SK-N-SH treated with all-trans-retinoic acid at 6 μM for 48 hours (cell line): ENCODE measurements at regions not wholly inside any gene's neighbourhood (a gene's known extent, or its start where the extent isn't known, plus 50 kb on each side); places are given as distances from the start of the nearest gene placed in this dataset.
A peak's percentile ranks its signal among the peaks of the same experiment; 100 is the strongest.
"Not testable (repeated sequence)": the region's sequence is repeated elsewhere in the genome, so short reads cannot be mapped to it uniquely, and the experiment has no call there.

Experiments used
- ATAC-seq: fragments of 200-7000 bp; cut with Tn5 transposase; 3 replicates; pipeline ENCODE4 v1.9.1; 2020; ENCODE audit warnings: mild to moderate bottlenecking, moderate library complexity
- BACH2 ChIP-seq: fragments of 250-450 bp; sonication (Bioruptor Pico); IDR thresholded peaks from 2 replicates; pipeline ENCODE4 v1.9.0; 2021; ENCODE audit warnings: mild to moderate bottlenecking, borderline replicate concordance
- CSDC2 ChIP-seq: fragments of 250-450 bp; sonication (Bioruptor Pico); IDR thresholded peaks from 2 replicates; pipeline ENCODE4 v1.5.0; 2020; ENCODE audit warnings: mild to moderate bottlenecking, moderate library complexity
- ESRRG ChIP-seq: fragments of 250-450 bp; sonication (Bioruptor Pico); IDR thresholded peaks from 2 replicates; pipeline ENCODE4 v1.6.1; 2021; ENCODE audit warnings: mild to moderate bottlenecking
- ISL1 ChIP-seq: fragments of 250-450 bp; sonication (Bioruptor Pico); IDR thresholded peaks from 2 replicates; pipeline ENCODE4 v2.1.2; 2022; ENCODE audit warnings: mild to moderate bottlenecking, moderate library complexity
- OSR1 ChIP-seq: fragments of 250-450 bp; sonication (Bioruptor Pico); IDR thresholded peaks from 2 replicates; pipeline ENCODE4 v1.8.0; 2022; ENCODE audit warnings: moderate library complexity, mild to moderate bottlenecking, inconsistent platforms
- PPARA ChIP-seq: fragments of 250-450 bp; sonication (Bioruptor Pico); IDR thresholded peaks from 2 replicates; pipeline ENCODE4 v1.5.0; 2020; ENCODE audit warnings: mild to moderate bottlenecking, borderline replicate concordance
- RARB ChIP-seq: fragments of 250-450 bp; sonication (Bioruptor Pico); IDR thresholded peaks from 2 replicates; pipeline ENCODE4 v1.8.0; 2021; ENCODE audit warnings: mild to moderate bottlenecking, moderate library complexity
- TCF4 ChIP-seq: fragments of 250-450 bp; sonication (Bioruptor Pico); IDR thresholded peaks from 2 replicates; pipeline ENCODE4 v1.8.0; 2021; ENCODE audit warnings: mild to moderate bottlenecking, moderate library complexity, borderline replicate concordance
- TOX ChIP-seq: fragments of 250-450 bp; sonication (Bioruptor Pico); IDR thresholded peaks from 2 replicates; pipeline ENCODE4 v1.8.0; 2021; ENCODE audit warnings: mild to moderate bottlenecking, moderate library complexity, borderline replicate concordance
- ZC3H10 ChIP-seq: fragments of 250-450 bp; sonication (Bioruptor Pico); IDR thresholded peaks from 2 replicates; pipeline ENCODE4 v1.5.1; 2021; ENCODE audit warnings: mild to moderate bottlenecking, moderate library complexity
- ZFP3 ChIP-seq: fragments of 250-450 bp; sonication (Bioruptor Pico); IDR thresholded peaks from 2 replicates; pipeline ENCODE4 v1.5.0; 2020; ENCODE audit warnings: mild to moderate bottlenecking, moderate library complexity
- ZFP30 ChIP-seq: fragments of 450-650 bp; formaldehyde crosslinking; IDR thresholded peaks from 2 replicates; pipeline ENCODE4 v1.5.0; 2022; ENCODE audit warnings: mild to moderate bottlenecking, moderate library complexity
- ZNF70 ChIP-seq: fragments of 450-650 bp; formaldehyde crosslinking; IDR thresholded peaks from 2 replicates; pipeline ENCODE4 v1.5.0; 2020; ENCODE audit warnings: mild to moderate bottlenecking, moderate library complexity
- ZNF8 ChIP-seq: fragments of 450-650 bp; formaldehyde crosslinking; IDR thresholded peaks from 2 replicates; pipeline ENCODE4 v1.5.0; 2020; ENCODE audit warnings: mild to moderate bottlenecking, moderate library complexity
- TF ChIP-seq, protein P1 (sequence below): fragments of 250-450 bp; sonication (Bioruptor Pico); IDR thresholded peaks from 2 replicates; pipeline ENCODE4 v1.5.1; 2021; ENCODE audit warnings: mild to moderate bottlenecking, moderate library complexity
- TF ChIP-seq, protein P2 (sequence below): fragments of 250-450 bp; sonication (Bioruptor Pico); IDR thresholded peaks from 2 replicates; pipeline ENCODE4 v1.5.0; 2020; ENCODE audit warnings: mild to moderate bottlenecking, moderate library complexity
- TF ChIP-seq, protein P3 (sequence below): fragments of 250-450 bp; sonication (Bioruptor Pico); IDR thresholded peaks from 2 replicates; pipeline ENCODE4 v1.5.1; 2020; ENCODE audit warnings: low read depth, mild to moderate bottlenecking, moderate library complexity
- TF ChIP-seq, protein P4 (sequence below): fragments of 250-450 bp; sonication (Bioruptor Pico); IDR thresholded peaks from 2 replicates; pipeline ENCODE4 v1.8.0; 2021; ENCODE audit warnings: low read depth, mild to moderate bottlenecking, moderate library complexity, borderline replicate concordance
- TF ChIP-seq, protein P5 (sequence below): fragments of 250-450 bp; sonication (Bioruptor Pico); IDR thresholded peaks from 2 replicates; pipeline ENCODE4 v1.8.0; 2020; ENCODE audit warnings: mild to moderate bottlenecking, moderate library complexity, borderline replicate concordance

DNA sequence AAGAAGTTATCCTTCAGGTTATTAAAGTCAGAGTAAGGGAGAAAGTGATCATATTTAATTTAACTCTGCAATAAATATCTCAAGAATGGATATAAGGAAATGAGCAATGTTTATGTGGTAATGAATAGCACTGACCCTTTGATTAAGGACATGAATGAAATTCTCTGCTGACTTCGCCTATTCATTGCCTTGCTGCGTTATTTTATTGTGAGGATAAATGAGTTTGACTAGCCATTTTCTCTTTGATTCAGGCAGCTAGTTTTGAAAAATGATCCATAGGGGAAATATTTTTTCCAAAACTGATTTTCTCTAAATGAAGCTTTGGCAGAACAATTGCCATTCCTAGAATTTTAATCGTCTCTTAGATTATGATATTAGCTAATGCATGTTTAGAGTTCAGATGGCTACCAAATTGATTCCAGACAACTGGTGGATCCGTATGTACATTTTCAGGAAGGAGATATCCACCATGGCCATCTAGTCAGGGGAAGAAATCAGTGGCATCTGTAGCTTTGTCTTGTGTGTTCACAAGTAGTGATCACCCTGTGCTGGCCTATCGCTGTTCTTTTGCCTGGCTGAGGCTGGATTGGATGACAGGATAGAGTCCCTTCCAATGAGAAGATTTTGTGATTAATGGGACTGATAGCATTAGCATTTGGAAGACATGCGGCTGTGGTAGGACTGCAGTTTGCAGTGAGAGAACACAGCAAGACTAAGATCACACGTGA is 302.3 kb upstream of the RGS6 start:
- TF ChIP-seq ESRRG (CRISPR knock-in tag): no peak
- TF ChIP-seq TCF4 (CRISPR knock-in tag): peak; percentile 83
- TF ChIP-seq ISL1 (CRISPR knock-in tag): peak; percentile 90
- TF ChIP-seq, protein P1, sequence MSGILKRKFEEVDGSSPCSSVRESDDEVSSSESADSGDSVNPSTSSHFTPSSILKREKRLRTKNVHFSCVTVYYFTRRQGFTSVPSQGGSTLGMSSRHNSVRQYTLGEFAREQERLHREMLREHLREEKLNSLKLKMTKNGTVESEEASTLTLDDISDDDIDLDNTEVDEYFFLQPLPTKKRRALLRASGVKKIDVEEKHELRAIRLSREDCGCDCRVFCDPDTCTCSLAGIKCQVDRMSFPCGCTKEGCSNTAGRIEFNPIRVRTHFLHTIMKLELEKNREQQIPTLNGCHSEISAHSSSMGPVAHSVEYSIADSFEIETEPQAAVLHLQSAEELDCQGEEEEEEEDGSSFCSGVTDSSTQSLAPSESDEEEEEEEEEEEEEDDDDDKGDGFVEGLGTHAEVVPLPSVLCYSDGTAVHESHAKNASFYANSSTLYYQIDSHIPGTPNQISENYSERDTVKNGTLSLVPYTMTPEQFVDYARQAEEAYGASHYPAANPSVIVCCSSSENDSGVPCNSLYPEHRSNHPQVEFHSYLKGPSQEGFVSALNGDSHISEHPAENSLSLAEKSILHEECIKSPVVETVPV: peak; percentile 63
- TF ChIP-seq, protein P2, sequence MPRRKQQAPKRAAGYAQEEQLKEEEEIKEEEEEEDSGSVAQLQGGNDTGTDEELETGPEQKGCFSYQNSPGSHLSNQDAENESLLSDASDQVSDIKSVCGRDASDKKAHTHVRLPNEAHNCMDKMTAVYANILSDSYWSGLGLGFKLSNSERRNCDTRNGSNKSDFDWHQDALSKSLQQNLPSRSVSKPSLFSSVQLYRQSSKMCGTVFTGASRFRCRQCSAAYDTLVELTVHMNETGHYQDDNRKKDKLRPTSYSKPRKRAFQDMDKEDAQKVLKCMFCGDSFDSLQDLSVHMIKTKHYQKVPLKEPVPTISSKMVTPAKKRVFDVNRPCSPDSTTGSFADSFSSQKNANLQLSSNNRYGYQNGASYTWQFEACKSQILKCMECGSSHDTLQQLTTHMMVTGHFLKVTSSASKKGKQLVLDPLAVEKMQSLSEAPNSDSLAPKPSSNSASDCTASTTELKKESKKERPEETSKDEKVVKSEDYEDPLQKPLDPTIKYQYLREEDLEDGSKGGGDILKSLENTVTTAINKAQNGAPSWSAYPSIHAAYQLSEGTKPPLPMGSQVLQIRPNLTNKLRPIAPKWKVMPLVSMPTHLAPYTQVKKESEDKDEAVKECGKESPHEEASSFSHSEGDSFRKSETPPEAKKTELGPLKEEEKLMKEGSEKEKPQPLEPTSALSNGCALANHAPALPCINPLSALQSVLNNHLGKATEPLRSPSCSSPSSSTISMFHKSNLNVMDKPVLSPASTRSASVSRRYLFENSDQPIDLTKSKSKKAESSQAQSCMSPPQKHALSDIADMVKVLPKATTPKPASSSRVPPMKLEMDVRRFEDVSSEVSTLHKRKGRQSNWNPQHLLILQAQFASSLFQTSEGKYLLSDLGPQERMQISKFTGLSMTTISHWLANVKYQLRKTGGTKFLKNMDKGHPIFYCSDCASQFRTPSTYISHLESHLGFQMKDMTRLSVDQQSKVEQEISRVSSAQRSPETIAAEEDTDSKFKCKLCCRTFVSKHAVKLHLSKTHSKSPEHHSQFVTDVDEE: peak; percentile 49
- TF ChIP-seq ZFP30 (CRISPR knock-in tag): no peak
- 0 out of 2 replicates have a peak, but pooled peaks have one; percentile 31 for TF ChIP-seq ZC3H10 (CRISPR knock-in tag)
- TF ChIP-seq, protein P3, sequence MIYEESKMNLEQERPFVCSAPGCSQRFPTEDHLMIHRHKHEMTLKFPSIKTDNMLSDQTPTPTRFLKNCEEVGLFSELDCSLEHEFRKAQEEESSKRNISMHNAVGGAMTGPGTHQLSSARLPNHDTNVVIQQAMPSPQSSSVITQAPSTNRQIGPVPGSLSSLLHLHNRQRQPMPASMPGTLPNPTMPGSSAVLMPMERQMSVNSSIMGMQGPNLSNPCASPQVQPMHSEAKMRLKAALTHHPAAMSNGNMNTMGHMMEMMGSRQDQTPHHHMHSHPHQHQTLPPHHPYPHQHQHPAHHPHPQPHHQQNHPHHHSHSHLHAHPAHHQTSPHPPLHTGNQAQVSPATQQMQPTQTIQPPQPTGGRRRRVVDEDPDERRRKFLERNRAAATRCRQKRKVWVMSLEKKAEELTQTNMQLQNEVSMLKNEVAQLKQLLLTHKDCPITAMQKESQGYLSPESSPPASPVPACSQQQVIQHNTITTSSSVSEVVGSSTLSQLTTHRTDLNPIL: peak; percentile 38; the same call in 1 of the 2 replicates
- TF ChIP-seq TOX (CRISPR knock-in tag): peak; percentile 42; the same call in 1 of the 2 replicates
- TF ChIP-seq, protein P4, sequence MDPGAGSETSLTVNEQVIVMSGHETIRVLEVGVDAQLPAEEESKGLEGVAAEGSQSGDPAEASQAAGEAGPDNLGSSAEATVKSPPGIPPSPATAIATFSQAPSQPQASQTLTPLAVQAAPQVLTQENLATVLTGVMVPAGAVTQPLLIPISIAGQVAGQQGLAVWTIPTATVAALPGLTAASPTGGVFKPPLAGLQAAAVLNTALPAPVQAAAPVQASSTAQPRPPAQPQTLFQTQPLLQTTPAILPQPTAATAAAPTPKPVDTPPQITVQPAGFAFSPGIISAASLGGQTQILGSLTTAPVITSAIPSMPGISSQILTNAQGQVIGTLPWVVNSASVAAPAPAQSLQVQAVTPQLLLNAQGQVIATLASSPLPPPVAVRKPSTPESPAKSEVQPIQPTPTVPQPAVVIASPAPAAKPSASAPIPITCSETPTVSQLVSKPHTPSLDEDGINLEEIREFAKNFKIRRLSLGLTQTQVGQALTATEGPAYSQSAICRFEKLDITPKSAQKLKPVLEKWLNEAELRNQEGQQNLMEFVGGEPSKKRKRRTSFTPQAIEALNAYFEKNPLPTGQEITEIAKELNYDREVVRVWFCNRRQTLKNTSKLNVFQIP (CRISPR knock-in tag): no peak
- TF ChIP-seq, all 23 proteins: peak for 7
- peak; percentile 86 for ATAC-seq

DNA sequence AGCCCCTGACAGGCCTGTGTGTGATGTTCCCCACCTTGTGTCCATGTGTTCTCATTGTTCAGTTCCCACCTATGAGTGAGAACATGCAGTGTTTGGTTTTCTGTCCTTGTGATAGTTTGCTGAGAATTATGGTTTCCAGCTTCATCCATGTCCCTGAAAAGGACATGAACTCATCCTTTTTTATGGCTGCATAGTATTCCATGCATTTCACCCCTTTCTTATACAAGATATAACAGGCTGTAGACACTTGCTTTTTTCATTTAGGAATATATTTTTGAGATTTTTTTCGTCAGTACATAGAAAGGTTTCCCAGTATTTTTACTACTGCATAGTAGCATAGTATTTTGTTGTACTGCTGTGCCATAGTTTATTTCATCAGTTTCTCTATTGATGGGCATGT is 301.2 kb upstream of the RGS6 start:
- not testable (repeated sequence) for ATAC-seq

DNA sequence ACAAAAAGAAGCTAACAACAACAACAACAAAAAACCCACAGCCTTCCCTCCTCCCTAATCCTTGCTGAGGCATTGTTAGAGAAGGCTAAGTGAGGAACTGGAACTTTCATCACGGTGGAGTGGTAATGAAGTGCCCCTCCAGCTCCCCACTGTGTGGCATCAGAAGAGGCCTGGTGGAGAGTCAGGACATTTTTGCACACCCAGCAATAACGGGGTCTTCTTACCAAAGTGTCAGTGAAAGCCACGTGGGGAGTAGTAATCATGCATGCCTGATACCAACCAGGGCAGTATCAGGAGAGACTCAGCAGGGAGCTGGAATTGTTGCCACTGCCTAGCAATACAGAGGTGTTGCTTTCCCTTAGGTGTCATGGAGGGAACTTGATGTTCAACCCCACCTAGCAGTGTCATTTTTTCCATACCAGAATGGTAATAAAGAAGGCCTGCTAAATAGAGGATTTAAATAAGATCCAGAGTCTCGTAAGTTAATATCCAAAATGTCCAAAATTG is 299.7 kb upstream of the RGS6 start:
- TF ChIP-seq TOX (CRISPR knock-in tag) (no peak), ISL1 (CRISPR knock-in tag) (no peak), ZFP30 (CRISPR knock-in tag) (no peak), ZNF70 (CRISPR knock-in tag) (no peak), PPARA (no peak), CSDC2 (no peak), ZNF8 (CRISPR knock-in tag) (no peak)
- TF ChIP-seq, protein P3: no peak
- TF ChIP-seq, all 23 proteins: peak for 0
- ATAC-seq: no peak

DNA sequence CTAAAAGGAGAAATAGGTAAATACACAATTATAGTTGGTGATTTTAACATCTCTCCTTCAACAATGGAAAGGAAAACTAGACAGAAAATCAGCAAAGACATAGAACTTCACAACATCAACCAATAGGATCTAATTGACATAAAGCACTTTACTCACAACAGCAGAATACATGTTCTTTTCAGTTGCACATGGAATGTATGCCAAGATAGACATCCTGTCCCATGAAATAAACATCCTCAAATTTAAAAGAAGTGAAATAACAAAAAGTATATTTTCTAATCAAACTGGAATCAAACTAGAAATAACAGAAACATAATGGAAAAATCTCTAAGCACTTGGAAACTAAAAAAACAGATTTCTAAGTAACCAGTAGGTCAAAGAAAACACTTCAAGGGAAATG is 296.2 kb upstream of the RGS6 start:
- no peak for ATAC-seq
- TF ChIP-seq BACH2 (CRISPR knock-in tag) (no peak), ZFP3 (CRISPR knock-in tag) (no peak), TCF4 (CRISPR knock-in tag) (no peak), CSDC2 (no peak), ZFP30 (CRISPR knock-in tag) (no peak), RARB (CRISPR knock-in tag) (no peak), OSR1 (CRISPR knock-in tag) (no peak), PPARA (no peak), ESRRG (CRISPR knock-in tag) (no peak)
- TF ChIP-seq, protein P5, sequence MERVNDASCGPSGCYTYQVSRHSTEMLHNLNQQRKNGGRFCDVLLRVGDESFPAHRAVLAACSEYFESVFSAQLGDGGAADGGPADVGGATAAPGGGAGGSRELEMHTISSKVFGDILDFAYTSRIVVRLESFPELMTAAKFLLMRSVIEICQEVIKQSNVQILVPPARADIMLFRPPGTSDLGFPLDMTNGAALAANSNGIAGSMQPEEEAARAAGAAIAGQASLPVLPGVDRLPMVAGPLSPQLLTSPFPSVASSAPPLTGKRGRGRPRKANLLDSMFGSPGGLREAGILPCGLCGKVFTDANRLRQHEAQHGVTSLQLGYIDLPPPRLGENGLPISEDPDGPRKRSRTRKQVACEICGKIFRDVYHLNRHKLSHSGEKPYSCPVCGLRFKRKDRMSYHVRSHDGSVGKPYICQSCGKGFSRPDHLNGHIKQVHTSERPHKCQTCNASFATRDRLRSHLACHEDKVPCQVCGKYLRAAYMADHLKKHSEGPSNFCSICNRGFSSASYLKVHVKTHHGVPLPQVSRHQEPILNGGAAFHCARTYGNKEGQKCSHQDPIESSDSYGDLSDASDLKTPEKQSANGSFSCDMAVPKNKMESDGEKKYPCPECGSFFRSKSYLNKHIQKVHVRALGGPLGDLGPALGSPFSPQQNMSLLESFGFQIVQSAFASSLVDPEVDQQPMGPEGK: no peak
- TF ChIP-seq, protein P3: no peak
- TF ChIP-seq, protein P2: no peak
